ENCODE measurements at regions not wholly inside any gene's neighbourhood (a gene's known extent, or its start where the extent isn't known, plus 50 kb on each side); places are given as distances from the start of the nearest gene placed in this dataset.

DNA sequence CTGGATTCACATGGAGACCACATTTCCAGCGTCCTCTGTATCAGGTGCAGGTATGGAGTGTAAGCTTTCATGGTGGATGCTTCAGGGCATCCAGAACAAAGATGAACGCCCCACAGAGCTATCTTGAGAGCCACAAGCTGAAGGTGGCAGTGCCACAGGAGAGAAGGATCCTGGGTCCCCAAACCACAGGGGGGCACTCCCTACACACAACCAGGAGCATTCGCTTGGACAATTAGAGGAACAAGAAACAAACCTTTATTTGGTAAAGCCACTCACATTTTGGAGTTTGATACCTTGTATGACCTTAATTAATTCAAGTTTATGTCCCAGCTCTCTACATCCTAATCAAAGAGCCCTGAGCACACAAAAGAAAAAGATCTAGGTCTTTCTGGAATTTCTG, 406.3 kb downstream of the PREX1 start:
- Histone ChIP-seq H3K27me3 (replicated peaks in 1 of 2; ENCODE audit: control insufficient read depth in 2 of 2, insufficient read depth in 2 of 2, low read length in 1 of 2) (no peaks in the 10 kb centered on the region), H3K79me2 (ENCODE audit: control insufficient read depth, insufficient read depth, low read length) (no peaks in the 10 kb centered on the region), H3K4me3 (no peak overlapping the region), H4K20me1 (ENCODE audit: control insufficient read depth, insufficient read depth) (no peaks in the 10 kb centered on the region), H3K27ac (ENCODE audit: control insufficient read depth, insufficient read depth) (no peak overlapping the region), H3K9me3 (replicated peaks; ENCODE audit: control insufficient read depth, insufficient read depth, low read length) (no peaks in the 10 kb centered on the region), H2AFZ (ENCODE audit: control insufficient read depth, low read depth, low read length) (no peak overlapping the region), H3K36me3 (ENCODE audit: control insufficient read depth in 2 of 2, insufficient read depth in 2 of 2, low read length in 1 of 2) (no peaks in the 10 kb centered on the region), H3K4me1 (ENCODE audit: control insufficient read depth, insufficient read depth, low read length) (peaks cover 3% of the 10 kb centered on the region; the same call in 1 of the 2 replicates), H3K9ac (ENCODE audit: control insufficient read depth, insufficient read depth, low read length) (no peak overlapping the region), H3K4me2 (ENCODE audit: control insufficient read depth, insufficient read depth) (no peak overlapping the region)
- no peak for ATAC-seq
- ChIA-PET CTCF (interaction anchor here (0.6 to 2.2 kb wide), 2 partner anchors 199 to 1934 kb away, joined by 3 to 17 read pairs; no protein-coding TSS in a partner anchor), RAD21 (ENCODE audit: unreplicated experiment) (interaction anchor here (0.7 to 3.6 kb wide), 2 partner anchors 199 to 486 kb away, joined by 3 to 28 read pairs; no protein-coding TSS in a partner anchor), POLR2A (no interaction called here), SMC1A (ENCODE audit: uncharacterized antibody, unreplicated experiment) (interaction anchor here (0.9 to 1.2 kb wide), 2 partner anchors 27 to 199 kb away, joined by 3 to 7 read pairs; no protein-coding TSS in a partner anchor)
- in situ Hi-C loops (cut with MboI): no loop called here
- no TSS peak for BruUV-seq (replicated peaks)
- TF ChIP-seq, protein P1, sequence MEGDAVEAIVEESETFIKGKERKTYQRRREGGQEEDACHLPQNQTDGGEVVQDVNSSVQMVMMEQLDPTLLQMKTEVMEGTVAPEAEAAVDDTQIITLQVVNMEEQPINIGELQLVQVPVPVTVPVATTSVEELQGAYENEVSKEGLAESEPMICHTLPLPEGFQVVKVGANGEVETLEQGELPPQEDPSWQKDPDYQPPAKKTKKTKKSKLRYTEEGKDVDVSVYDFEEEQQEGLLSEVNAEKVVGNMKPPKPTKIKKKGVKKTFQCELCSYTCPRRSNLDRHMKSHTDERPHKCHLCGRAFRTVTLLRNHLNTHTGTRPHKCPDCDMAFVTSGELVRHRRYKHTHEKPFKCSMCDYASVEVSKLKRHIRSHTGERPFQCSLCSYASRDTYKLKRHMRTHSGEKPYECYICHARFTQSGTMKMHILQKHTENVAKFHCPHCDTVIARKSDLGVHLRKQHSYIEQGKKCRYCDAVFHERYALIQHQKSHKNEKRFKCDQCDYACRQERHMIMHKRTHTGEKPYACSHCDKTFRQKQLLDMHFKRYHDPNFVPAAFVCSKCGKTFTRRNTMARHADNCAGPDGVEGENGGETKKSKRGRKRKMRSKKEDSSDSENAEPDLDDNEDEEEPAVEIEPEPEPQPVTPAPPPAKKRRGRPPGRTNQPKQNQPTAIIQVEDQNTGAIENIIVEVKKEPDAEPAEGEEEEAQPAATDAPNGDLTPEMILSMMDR (IDR thresholded peaks at IDR 0.05 in 2 of 3, conservative IDR thresholded peaks at IDR 0.05 in 1 of 3; ENCODE audit: control insufficient read depth in 2 of 3, extremely low read depth in 1 of 3, insufficient read depth in 1 of 3, low read depth in 3 of 3, low read length in 3 of 3): peak in 1 of 3 experiments; percentile 23; a peak in 1 of 6 replicates
- TF ChIP-seq SPI1 (IDR thresholded peaks at IDR 0.05; ENCODE audit: borderline replicate concordance, insufficient read depth, low read depth, low read length) (no peak), RAD21 (IDR thresholded peaks at IDR 0.05; ENCODE audit: insufficient read depth, low read depth, low read length) (peak; percentile 50), RUNX3 (IDR thresholded peaks at IDR 0.05; ENCODE audit: low read length) (no peak), SRF (IDR thresholded peaks at IDR 0.05; ENCODE audit: low read depth in 2 of 2, low read length in 2 of 2) (no peak), SMC3 (IDR thresholded peaks at IDR 0.05; ENCODE audit: borderline replicate concordance, low read length) (peak; percentile 35; the same call in 1 of the 2 replicates)
- no peak for FAIRE-seq
- no peak for DNase-seq (ENCODE audit: low read depth, low spot score)
- intact Hi-C loops (cut with micrococcal nuclease; ENCODE audit: unreplicated experiment): loop anchor here (5.0 kb wide), 1 partner anchor 201 kb away; no protein-coding TSS in a partner anchor
- 63% methylated on average over 3 of the region's 3 CpGs for WGBS (ENCODE audit: insufficient coverage, insufficient replicate concordance, low lambda C conversion rate, missing lambda C conversion rate)
